B cell (primary cell): ENCODE measurements at regions not wholly inside any gene's neighbourhood (a gene's known extent, or its start where the extent isn't known, plus 50 kb on each side); places are given as distances from the start of the nearest gene placed in this dataset.

Experiments
- EZH2 ChIP-seq: IDR thresholded peaks from 2 replicates; pipeline ENCODE4 v1.6.1; 2012; ENCODE audit warnings: borderline replicate concordance, low read depth, mild to moderate bottlenecking, moderate library complexity, low read length; ENCODE audit not compliant: insufficient read depth, poor library complexity, severe bottlenecking
- TF ChIP-seq, protein P1 (sequence below): fragments of 200-600 bp; IDR thresholded peaks from one replicate; pipeline ENCODE4 v1.8.0; 2022; ENCODE audit warnings: antibody characterized with exemption, mild to moderate bottlenecking

DNA sequence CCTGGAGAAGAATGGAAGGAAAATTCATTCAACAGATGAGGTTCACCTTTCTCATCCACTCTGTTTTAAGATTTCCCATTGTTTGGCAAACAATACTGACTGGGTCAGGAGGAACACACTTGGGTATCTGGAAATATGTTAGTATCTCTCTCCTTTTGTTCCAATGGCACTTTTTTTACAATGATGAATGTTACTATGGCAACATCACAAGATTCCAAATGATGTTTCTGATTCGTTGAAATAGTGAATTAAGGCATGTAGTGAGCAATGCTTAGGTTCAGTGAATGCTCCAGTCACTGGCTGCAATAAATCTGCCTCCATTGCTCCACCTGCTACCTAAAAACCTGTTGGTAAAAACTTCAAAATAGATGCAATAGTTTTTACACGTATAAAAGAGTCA is 392.8 kb downstream of the DNAH5 start:
- TF ChIP-seq, protein P1, sequence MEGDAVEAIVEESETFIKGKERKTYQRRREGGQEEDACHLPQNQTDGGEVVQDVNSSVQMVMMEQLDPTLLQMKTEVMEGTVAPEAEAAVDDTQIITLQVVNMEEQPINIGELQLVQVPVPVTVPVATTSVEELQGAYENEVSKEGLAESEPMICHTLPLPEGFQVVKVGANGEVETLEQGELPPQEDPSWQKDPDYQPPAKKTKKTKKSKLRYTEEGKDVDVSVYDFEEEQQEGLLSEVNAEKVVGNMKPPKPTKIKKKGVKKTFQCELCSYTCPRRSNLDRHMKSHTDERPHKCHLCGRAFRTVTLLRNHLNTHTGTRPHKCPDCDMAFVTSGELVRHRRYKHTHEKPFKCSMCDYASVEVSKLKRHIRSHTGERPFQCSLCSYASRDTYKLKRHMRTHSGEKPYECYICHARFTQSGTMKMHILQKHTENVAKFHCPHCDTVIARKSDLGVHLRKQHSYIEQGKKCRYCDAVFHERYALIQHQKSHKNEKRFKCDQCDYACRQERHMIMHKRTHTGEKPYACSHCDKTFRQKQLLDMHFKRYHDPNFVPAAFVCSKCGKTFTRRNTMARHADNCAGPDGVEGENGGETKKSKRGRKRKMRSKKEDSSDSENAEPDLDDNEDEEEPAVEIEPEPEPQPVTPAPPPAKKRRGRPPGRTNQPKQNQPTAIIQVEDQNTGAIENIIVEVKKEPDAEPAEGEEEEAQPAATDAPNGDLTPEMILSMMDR, result no peak
- TF ChIP-seq EZH2, result no peak
